Urinary bladder (tissue), 3 donors: ENCODE measurements at regions not wholly inside any gene's neighbourhood (a gene's known extent, or its start where the extent isn't known, plus 50 kb on each side); places are given as distances from the start of the nearest gene placed in this dataset.

Experiments used
- DNase-seq: peaks from one replicate; pipeline ENCODE4 v3.0.0-alpha.2; 2015; ENCODE audit errors: extremely low spot score
- H3K27ac ChIP-seq: one replicate; pipeline ENCODE4 v1.5.1; 2013; ENCODE audit warnings: low read depth, mild to moderate bottlenecking, moderate library complexity
- H3K36me3 ChIP-seq: one replicate; pipeline ENCODE4 v1.6.1; 2013; ENCODE audit warnings: mild to moderate bottlenecking, moderate library complexity; ENCODE audit not compliant: insufficient read depth
- H3K4me1 ChIP-seq: one replicate; pipeline ENCODE4 v1.6.1; 2013; ENCODE audit warnings: mild to moderate bottlenecking, moderate library complexity; ENCODE audit not compliant: insufficient read depth
- H3K4me3 ChIP-seq: one replicate; pipeline ENCODE4 v1.5.1; 2013; ENCODE audit warnings: low read depth, low read length
- WGBS: extraction: QIAGEN DNeasy Blood & Tissue Kit; methylation state at CpG from one replicate; pipeline ENCODE4 v1.1.7; 2013; 5-methylcytosine and 5-hydroxymethylcytosine counted together
- donor health status: healthy with polysubstance abuse.
- donor health status: healthy.

- 83% methylated on average over 1 of the region's 1 CpG for WGBS
- no peak for DNase-seq
- no peaks in the 10 kb centered on the region for H3K36me3 ChIP-seq
- H3K4me3 ChIP-seq: no peak overlapping the region
- H3K4me1 ChIP-seq: no peaks in the 10 kb centered on the region
- no peak overlapping the region for H3K27ac ChIP-seq
These were observed 93.2 kb downstream of the PTCSC3 start for GRCh38 chr14:36083317-36083716.

- Histone ChIP-seq H3K36me3 (no peaks in the 10 kb centered on the region), H3K27ac (no peak overlapping the region), H3K4me3 (no peak overlapping the region), H3K4me1 (no peaks in the 10 kb centered on the region)
- DNase-seq: no peak
These were observed 98.4 kb downstream of the PTCSC3 start for GRCh38 chr14:36078080-36078479.

DNA sequence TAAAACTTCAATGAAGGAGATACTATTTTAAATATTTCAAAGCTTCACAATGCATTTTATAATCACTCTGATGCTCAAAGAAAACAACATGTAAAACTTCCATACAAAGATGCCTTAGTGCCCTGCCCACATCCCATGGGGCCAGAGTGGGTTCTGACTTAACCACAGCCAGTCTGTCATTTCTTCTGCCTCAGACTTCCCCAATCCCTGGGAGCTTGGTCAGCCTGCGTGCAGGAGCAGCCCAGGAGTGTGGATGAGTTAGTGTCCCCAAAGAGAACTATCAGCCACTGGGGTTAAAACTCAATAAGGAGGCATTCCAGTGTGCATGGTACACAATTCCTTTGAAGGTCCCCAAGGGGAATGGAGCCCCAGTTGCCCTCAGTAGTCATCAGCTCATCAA is 100.3 kb downstream of the PTCSC3 start:
- no peak overlapping the region for H3K4me3 ChIP-seq
- no peaks in the 10 kb centered on the region for H3K36me3 ChIP-seq
- 52% methylated on average over 1 of the region's 1 CpG for WGBS

DNA sequence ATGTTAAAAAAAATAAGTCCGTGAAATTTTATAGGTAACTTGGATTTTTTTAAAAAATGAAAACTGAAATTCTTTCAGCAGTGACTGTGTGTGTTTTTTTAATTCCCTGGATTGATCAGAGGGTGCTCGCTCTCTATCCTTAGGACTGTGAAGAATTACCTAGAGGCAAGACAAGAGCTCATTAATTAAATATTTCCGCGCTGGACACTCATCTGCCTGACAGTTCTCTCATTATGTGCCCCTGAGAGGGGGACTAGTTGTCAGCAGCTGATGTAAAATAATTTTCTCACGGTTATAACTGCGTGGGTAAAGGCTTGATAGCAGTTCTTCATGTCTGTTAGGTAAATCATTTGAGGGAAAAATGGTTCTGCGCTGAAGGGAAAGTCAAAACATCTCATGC is 101.3 kb downstream of the PTCSC3 start:
- WGBS: 85% methylated on average over 7 of the region's 7 CpGs

More for the DNA sequence above, 100.3 kb downstream of the PTCSC3 start:
- H3K4me1 ChIP-seq: no peaks in the 10 kb centered on the region
- H3K27ac ChIP-seq: no peak overlapping the region
- no peak for DNase-seq

GRCh38 chr14:36070720-36071043 is 105.8 kb downstream of the PTCSC3 start:
- H3K4me1 ChIP-seq: no peaks in the 10 kb centered on the region
- no peak for DNase-seq
- H3K4me3 ChIP-seq: no peak overlapping the region
- H3K27ac ChIP-seq: no peak overlapping the region
- WGBS: 59% methylated on average over 4 of the region's 4 CpGs
- H3K36me3 ChIP-seq: no peaks in the 10 kb centered on the region

More for the DNA sequence above, 101.3 kb downstream of the PTCSC3 start:
- Histone ChIP-seq H3K27ac (no peak overlapping the region), H3K4me1 (no peaks in the 10 kb centered on the region), H3K36me3 (no peaks in the 10 kb centered on the region), H3K4me3 (no peak overlapping the region)
- DNase-seq: no peak

- 24% methylated on average over 8 of the region's 8 CpGs for WGBS
- Histone ChIP-seq H3K27ac (no peak overlapping the region), H3K4me3 (no peak overlapping the region), H3K4me1 (no peaks in the 10 kb centered on the region), H3K36me3 (no peaks in the 10 kb centered on the region)
- no peak for DNase-seq
These were observed 106.3 kb downstream of the PTCSC3 start for GRCh38 chr14:36070031-36070719.

- no peak for DNase-seq
- Histone ChIP-seq H3K27ac (no peak overlapping the region), H3K36me3 (no peaks in the 10 kb centered on the region), H3K4me1 (no peaks in the 10 kb centered on the region), H3K4me3 (no peak overlapping the region)
- WGBS: 40% methylated on average over 2 of the region's 2 CpGs
These were observed 107.0 kb downstream of the PTCSC3 start for GRCh38 chr14:36069535-36069900.

- no peaks in the 10 kb centered on the region for H3K4me1 ChIP-seq
- H3K4me3 ChIP-seq: no peak overlapping the region
- H3K27ac ChIP-seq: no peak overlapping the region
- DNase-seq: no peak
- 56% methylated on average over 11 of the region's 11 CpGs for WGBS
- no peaks in the 10 kb centered on the region for H3K36me3 ChIP-seq
These were observed 107.6 kb downstream of the PTCSC3 start for GRCh38 chr14:36068777-36069534.

- 35% methylated on average over 4 of the region's 4 CpGs for WGBS
- DNase-seq: no peak
- Histone ChIP-seq H3K4me3 (no peak overlapping the region), H3K27ac (no peak overlapping the region), H3K4me1 (no peaks in the 10 kb centered on the region), H3K36me3 (no peaks in the 10 kb centered on the region)
These were observed 108.9 kb downstream of the PTCSC3 start for GRCh38 chr14:36067428-36068187.

GRCh38 chr14:36066636-36067035 is 109.9 kb downstream of the PTCSC3 start:
- H3K36me3 ChIP-seq: no peaks in the 10 kb centered on the region
- no peak overlapping the region for H3K27ac ChIP-seq
- no peak overlapping the region for H3K4me3 ChIP-seq
- H3K4me1 ChIP-seq: no peaks in the 10 kb centered on the region
- no peak for DNase-seq
- WGBS: 87% methylated on average over 4 of the region's 4 CpGs

GRCh38 chr14:36065831-36066230 is 110.7 kb downstream of the PTCSC3 start:
- H3K4me3 ChIP-seq: no peak overlapping the region
- no peak for DNase-seq
- WGBS: 73% methylated on average over 3 of the region's 3 CpGs
- no peak overlapping the region for H3K27ac ChIP-seq
- no peaks in the 10 kb centered on the region for H3K4me1 ChIP-seq
- H3K36me3 ChIP-seq: no peaks in the 10 kb centered on the region

DNA sequence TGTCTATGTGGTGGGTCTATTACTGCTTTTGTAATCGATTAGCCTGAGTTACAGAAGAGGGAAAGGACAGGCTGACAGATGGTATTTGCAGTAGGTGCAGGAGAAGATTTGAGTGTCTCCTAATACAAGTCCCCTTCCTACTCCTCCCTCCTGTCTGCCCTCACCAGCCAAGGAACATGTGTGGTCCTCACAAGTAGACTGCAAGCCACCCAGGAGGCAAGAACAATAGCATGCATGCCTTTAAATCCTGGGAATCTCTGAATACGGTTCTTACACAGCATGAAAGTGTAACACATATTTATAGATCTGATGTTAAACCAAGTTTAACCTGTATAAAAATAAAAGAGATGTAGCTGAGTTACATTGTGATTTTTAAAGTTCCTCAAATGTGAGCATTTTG is 117.0 kb downstream of the PTCSC3 start:
- H3K27ac ChIP-seq: no peak overlapping the region
- H3K36me3 ChIP-seq: no peaks in the 10 kb centered on the region
- DNase-seq: no peak
- no peaks in the 10 kb centered on the region for H3K4me1 ChIP-seq
- 58% methylated on average over 2 of the region's 2 CpGs for WGBS
- no peak overlapping the region for H3K4me3 ChIP-seq

DNA sequence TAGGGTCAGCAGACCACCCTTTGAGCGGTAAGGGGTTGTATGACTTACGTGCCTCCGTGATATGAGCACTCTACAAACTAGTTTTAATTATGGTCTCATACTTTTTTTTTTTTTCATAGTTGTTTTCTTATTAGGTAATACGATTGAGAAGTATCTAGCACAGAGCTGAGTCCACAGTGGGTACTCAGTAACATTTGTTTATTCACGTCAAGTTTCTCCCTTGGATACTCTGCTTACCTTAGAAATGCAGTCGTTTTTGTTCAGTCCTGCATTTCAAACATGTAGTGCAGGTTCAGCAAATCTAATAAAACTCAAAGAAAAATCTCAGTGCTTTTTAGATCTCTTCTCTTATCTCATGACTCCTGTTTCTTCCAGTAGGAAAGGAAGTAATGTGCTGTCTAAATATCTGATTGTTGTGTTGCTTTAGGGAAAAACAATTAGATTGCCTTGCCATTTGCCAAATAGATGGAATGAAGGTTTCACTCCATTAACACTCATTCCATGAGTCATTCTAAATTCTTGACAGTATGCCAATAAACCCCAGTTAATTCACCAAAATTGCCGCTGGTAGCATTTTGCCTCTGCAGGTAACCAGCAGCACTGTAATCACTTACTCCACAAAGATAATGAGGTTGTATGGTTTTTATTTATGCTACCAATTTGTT is 118.9 kb downstream of the PTCSC3 start:
- Histone ChIP-seq H3K4me1 (no peaks in the 10 kb centered on the region), H3K4me3 (no peak overlapping the region), H3K27ac (no peak overlapping the region), H3K36me3 (no peaks in the 10 kb centered on the region)
- no peak for DNase-seq
- WGBS: 67% methylated on average over 7 of the region's 7 CpGs
